ENCODE measurements at regions not wholly inside any gene's neighbourhood (a gene's known extent, or its start where the extent isn't known, plus 50 kb on each side); places are given as distances from the start of the nearest gene placed in this dataset.

DNA sequence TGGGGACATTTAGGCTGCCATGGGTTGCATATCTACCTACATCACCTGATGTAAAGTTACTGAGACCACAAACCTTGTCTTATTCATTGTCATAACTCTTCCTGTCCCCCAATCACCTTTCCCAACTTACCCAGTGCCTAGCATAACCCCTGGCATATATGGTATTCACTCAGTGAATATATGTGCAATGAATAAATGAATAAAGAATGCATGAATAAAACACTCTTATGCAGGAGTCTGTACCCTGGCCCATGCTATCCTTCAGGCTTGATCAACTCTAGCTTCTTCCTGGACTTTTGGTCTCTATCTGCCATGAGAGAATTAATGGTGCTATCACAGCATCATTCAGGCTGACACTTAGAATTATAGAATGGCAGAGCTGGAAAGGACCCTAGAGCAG, 285.2 kb downstream of the SMARCA2 start:
- no peaks in the 10 kb centered on the region for H3K9me3 Mint-ChIP-seq (ENCODE audit: unreplicated experiment)
- H3K27ac Mint-ChIP-seq (ENCODE audit: unreplicated experiment), result no peak overlapping the region
- no peaks in the 10 kb centered on the region for H3K27me3 Mint-ChIP-seq (ENCODE audit: unreplicated experiment)
- H3K36me3 Mint-ChIP-seq (ENCODE audit: unreplicated experiment), result peaks cover 2% of the 10 kb centered on the region
- peaks cover 13% of the 10 kb centered on the region for H3K4me1 Mint-ChIP-seq (ENCODE audit: unreplicated experiment)
- no peak for DNase-seq (ENCODE audit: extremely low spot score, unreplicated experiment)
- no peak overlapping the region for H3K4me3 Mint-ChIP-seq (ENCODE audit: unreplicated experiment)
- TF ChIP-seq, protein P1, sequence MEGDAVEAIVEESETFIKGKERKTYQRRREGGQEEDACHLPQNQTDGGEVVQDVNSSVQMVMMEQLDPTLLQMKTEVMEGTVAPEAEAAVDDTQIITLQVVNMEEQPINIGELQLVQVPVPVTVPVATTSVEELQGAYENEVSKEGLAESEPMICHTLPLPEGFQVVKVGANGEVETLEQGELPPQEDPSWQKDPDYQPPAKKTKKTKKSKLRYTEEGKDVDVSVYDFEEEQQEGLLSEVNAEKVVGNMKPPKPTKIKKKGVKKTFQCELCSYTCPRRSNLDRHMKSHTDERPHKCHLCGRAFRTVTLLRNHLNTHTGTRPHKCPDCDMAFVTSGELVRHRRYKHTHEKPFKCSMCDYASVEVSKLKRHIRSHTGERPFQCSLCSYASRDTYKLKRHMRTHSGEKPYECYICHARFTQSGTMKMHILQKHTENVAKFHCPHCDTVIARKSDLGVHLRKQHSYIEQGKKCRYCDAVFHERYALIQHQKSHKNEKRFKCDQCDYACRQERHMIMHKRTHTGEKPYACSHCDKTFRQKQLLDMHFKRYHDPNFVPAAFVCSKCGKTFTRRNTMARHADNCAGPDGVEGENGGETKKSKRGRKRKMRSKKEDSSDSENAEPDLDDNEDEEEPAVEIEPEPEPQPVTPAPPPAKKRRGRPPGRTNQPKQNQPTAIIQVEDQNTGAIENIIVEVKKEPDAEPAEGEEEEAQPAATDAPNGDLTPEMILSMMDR (IDR thresholded peaks at IDR 0.05), result no peak

- peaks cover 2% of the 10 kb centered on the region for H3K36me3 Mint-ChIP-seq (ENCODE audit: unreplicated experiment)
- no peaks in the 10 kb centered on the region for H3K9me3 Mint-ChIP-seq (ENCODE audit: unreplicated experiment)
- no peaks in the 10 kb centered on the region for H3K27me3 Mint-ChIP-seq (ENCODE audit: unreplicated experiment)
- no peak overlapping the region for H3K27ac Mint-ChIP-seq (ENCODE audit: unreplicated experiment)
- peaks cover 13% of the 10 kb centered on the region for H3K4me1 Mint-ChIP-seq (ENCODE audit: unreplicated experiment)
- DNase-seq (ENCODE audit: extremely low spot score, unreplicated experiment), result no peak
- H3K4me3 Mint-ChIP-seq (ENCODE audit: unreplicated experiment), result no peak overlapping the region
- TF ChIP-seq, protein P1 (IDR thresholded peaks at IDR 0.05), result no peak
Measured at GRCh38 chr9:2302606-2303005, 287.5 kb downstream of the SMARCA2 start.

DNA sequence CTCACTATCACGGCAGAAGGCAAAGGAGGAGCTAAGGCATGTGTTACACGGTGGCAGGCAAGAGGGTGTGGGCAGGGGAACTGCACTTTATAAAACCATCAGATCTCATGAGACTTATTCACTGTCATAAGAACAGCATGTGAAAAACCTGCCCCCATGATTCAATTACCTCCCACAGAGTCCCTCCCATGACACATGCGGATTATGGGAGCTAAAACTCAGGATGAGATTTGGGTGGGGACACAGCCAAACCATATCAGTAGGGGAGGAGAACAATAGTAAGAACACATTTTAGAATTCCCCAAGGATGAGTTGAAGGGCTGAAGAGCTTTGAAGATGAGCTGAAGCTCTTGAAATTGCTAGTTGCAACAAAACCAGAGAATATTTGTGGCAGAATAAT, 287.9 kb downstream of the SMARCA2 start:
- peaks cover 2% of the 10 kb centered on the region for H3K36me3 Mint-ChIP-seq (ENCODE audit: unreplicated experiment)
- DNase-seq (ENCODE audit: extremely low spot score, unreplicated experiment), result no peak
- H3K27me3 Mint-ChIP-seq (ENCODE audit: unreplicated experiment), result no peaks in the 10 kb centered on the region
- peaks cover 13% of the 10 kb centered on the region for H3K4me1 Mint-ChIP-seq (ENCODE audit: unreplicated experiment)
- H3K9me3 Mint-ChIP-seq (ENCODE audit: unreplicated experiment), result peaks cover under 1% of the 10 kb centered on the region
- TF ChIP-seq, protein P1 (IDR thresholded peaks at IDR 0.05), result no peak
- H3K4me3 Mint-ChIP-seq (ENCODE audit: unreplicated experiment), result no peak overlapping the region
- H3K27ac Mint-ChIP-seq (ENCODE audit: unreplicated experiment), result no peak overlapping the region

- Mint-ChIP-seq H3K27me3 (ENCODE audit: unreplicated experiment) (no peaks in the 10 kb centered on the region), H3K9me3 (ENCODE audit: unreplicated experiment) (peaks cover 43% of the 10 kb centered on the region), H3K36me3 (ENCODE audit: unreplicated experiment) (no peaks in the 10 kb centered on the region), H3K27ac (ENCODE audit: unreplicated experiment) (no peak overlapping the region), H3K4me3 (ENCODE audit: unreplicated experiment) (no peak overlapping the region), H3K4me1 (ENCODE audit: unreplicated experiment) (peaks cover 8% of the 10 kb centered on the region)
- TF ChIP-seq, protein P1 (IDR thresholded peaks at IDR 0.05), result no peak
- DNase-seq (ENCODE audit: extremely low spot score, unreplicated experiment), result no peak
Measured at GRCh38 chr9:2307480-2307879, 292.3 kb downstream of the SMARCA2 start.

GRCh38 chr9:2311920-2312319, 296.8 kb downstream of the SMARCA2 start:
- H3K27ac Mint-ChIP-seq (ENCODE audit: unreplicated experiment), result no peak overlapping the region
- no peaks in the 10 kb centered on the region for H3K36me3 Mint-ChIP-seq (ENCODE audit: unreplicated experiment)
- TF ChIP-seq, protein P1 (IDR thresholded peaks at IDR 0.05), result no peak
- no peaks in the 10 kb centered on the region for H3K27me3 Mint-ChIP-seq (ENCODE audit: unreplicated experiment)
- no peak for DNase-seq (ENCODE audit: extremely low spot score, unreplicated experiment)
- H3K4me3 Mint-ChIP-seq (ENCODE audit: unreplicated experiment), result no peak overlapping the region
- H3K9me3 Mint-ChIP-seq (ENCODE audit: unreplicated experiment), result peaks cover 67% of the 10 kb centered on the region
- H3K4me1 Mint-ChIP-seq (ENCODE audit: unreplicated experiment), result no peaks in the 10 kb centered on the region

All from osteocyte (in vitro differentiated cells).